ENCODE measurements at regions not wholly inside any gene's neighbourhood (a gene's known extent, or its start where the extent isn't known, plus 50 kb on each side); places are given as distances from the start of the nearest gene placed in this dataset.
"Not testable (repeated sequence)": the region's sequence is repeated elsewhere in the genome, so short reads cannot be mapped to it uniquely, and the experiment has no call there.

DNA sequence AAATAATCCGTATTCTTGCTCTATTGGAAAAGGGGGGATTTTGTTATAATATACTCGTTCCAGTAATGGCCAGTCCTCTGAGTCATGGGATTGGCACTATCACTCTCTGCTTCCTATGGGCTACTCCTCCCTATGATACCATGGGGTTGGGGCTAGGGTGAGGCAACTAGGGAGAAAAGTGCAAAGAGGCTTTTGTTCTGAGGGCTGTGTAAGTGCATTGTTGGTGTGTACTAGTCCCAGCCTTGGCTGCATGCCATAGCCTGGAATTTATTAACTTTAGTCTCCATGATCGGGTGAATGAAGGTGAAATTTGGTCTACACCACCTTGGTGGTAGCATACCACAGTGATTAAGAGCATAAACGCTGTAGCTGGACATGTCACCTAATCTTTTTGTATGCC is 247.6 kb downstream of the RPAP3 start:
- no peak overlapping the region for H3K4me3 ChIP-seq (replicated peaks; ENCODE audit: low read depth, low read length)
- peak; percentile 8 for DNase-seq (ENCODE audit: low read depth)
- TF ChIP-seq, protein P1, sequence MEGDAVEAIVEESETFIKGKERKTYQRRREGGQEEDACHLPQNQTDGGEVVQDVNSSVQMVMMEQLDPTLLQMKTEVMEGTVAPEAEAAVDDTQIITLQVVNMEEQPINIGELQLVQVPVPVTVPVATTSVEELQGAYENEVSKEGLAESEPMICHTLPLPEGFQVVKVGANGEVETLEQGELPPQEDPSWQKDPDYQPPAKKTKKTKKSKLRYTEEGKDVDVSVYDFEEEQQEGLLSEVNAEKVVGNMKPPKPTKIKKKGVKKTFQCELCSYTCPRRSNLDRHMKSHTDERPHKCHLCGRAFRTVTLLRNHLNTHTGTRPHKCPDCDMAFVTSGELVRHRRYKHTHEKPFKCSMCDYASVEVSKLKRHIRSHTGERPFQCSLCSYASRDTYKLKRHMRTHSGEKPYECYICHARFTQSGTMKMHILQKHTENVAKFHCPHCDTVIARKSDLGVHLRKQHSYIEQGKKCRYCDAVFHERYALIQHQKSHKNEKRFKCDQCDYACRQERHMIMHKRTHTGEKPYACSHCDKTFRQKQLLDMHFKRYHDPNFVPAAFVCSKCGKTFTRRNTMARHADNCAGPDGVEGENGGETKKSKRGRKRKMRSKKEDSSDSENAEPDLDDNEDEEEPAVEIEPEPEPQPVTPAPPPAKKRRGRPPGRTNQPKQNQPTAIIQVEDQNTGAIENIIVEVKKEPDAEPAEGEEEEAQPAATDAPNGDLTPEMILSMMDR (IDR thresholded peaks at IDR 0.05; ENCODE audit: low read length, missing control alignments) = no peak

DNA sequence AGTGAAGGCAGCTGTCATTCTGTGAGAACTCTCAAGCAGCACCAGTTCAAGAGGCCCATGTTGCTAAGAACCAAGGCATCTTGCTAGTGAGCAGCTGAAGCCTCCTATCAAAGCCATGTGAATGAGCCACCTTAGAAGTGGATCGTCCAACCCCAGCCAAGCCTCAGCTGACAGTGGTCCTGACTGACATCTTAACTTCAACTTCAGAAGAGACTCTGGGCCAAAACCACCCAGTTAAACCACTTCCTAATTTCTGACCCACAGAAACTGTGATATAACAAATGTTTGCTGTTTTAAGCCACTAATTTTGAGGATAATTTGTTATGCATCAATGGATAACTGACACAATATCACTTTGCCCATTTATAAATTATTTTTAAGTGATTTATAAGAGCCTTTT is 256.0 kb downstream of the RPAP3 start:
- no peak for DNase-seq (ENCODE audit: low read depth)
- TF ChIP-seq, protein P1 (IDR thresholded peaks at IDR 0.05; ENCODE audit: low read length, missing control alignments) = no peak
- H3K4me3 ChIP-seq (replicated peaks; ENCODE audit: low read depth, low read length) = no peak overlapping the region

DNA sequence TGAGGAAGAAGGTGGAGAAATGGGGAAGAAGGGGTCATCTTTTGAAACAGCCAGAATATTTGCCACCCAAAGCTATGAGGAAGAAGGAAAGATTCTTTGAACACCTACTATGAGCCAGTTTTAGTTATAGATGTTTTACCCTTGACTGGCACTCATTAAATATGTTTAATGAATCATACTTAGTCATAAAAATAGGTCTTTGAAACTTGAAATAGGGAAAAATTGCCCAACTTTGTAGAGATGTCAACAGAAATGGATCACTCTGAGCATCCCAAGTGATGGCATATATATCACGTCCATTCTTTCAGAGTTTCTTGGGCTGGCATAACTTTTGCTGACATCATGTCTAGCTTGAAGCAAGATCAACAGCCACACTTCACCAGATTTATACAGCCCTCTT is 263.5 kb downstream of the RPAP3 start:
- TF ChIP-seq, protein P1 (IDR thresholded peaks at IDR 0.05; ENCODE audit: low read length, missing control alignments) = no peak
- DNase-seq (ENCODE audit: low read depth) = no peak
- no peak overlapping the region for H3K4me3 ChIP-seq (replicated peaks; ENCODE audit: low read depth, low read length)

DNA sequence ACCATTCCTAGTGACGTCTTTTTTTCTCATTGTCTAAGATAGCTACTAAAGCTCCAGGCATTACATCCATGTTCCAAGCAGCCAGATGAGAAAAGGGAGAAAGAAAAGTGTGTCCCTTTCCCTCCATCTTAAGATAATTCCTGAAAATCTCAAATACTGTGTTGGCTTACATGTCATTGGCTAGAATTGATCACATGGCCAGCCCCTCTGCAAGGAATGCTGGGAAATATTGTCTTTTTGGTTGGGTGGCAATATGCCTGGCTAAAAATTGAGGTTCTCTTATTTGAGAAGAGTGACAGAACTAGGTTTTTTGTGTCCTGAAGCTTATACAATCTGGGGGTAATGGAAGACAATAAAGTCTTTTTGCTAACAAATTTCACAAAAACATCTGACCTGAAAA is 264.3 kb downstream of the RPAP3 start:
- TF ChIP-seq, protein P1 (IDR thresholded peaks at IDR 0.05; ENCODE audit: low read length, missing control alignments) = no peak
- no peak overlapping the region for H3K4me3 ChIP-seq (replicated peaks; ENCODE audit: low read depth, low read length)
- no peak for DNase-seq (ENCODE audit: low read depth)

DNA sequence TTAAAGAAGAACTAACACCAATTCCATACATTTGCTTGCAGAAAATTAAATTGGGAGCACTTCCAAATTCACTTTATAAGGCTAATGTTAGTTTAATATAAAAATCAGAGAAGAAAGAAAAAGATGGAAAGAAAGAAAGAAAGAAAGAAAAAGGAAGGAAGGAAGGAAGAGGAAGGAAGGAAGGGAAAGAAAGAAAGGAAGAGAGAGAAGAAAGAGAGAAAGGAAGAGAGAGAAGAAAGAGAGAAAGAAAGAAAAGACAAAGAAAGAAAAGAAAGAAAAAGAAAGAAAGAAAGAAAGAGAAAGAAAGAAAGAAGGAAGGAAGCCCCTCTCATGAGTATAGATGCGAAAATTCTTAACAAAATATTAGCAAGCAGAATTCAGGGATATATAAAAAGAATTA is 267.7 kb downstream of the RPAP3 start:
- TF ChIP-seq, protein P1 (IDR thresholded peaks at IDR 0.05; ENCODE audit: low read length, missing control alignments) = no peak
- H3K4me3 ChIP-seq (replicated peaks; ENCODE audit: low read depth, low read length) = no peak overlapping the region
- no peak for DNase-seq (ENCODE audit: low read depth)

DNA sequence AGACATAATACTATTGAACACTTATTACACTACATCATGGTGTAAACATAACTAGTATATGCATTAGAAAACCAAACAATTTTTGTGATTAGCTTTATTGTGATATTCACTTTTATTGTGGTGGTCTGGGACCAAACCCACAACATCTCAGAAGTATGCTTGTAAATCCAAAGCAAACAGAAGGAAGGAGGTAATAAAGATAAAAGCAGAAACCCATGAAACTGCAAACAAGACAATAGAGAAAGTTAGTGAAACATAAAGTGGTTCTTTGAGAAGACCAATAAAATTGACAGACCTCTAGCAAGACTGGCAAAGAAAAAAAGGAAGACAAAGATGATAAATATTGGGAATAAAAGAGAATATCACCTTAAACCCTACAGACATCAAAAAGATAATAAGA is 268.3 kb downstream of the RPAP3 start:
- H3K4me3 ChIP-seq (replicated peaks; ENCODE audit: low read depth, low read length) = no peak overlapping the region
- DNase-seq (ENCODE audit: low read depth) = no peak
- TF ChIP-seq, protein P1 (IDR thresholded peaks at IDR 0.05; ENCODE audit: low read length, missing control alignments) = no peak

DNA sequence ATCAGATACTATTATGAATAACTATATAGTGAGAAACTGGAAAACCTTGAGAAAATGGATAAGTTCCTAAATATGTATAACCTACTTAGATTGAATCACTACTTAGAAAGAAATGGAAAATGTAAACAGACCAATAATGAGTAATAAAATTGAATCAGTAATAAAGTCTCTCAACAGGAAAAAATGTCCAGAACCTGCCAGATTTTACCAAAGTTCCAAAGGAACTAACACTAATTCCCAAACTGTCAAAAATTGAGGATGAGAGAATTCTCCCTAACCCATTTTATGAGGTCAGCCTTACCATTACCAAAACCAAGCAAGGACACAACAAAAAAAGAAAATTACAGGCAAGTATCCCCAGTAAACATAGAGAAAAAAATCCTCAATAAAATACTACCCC is 272.0 kb downstream of the RPAP3 start:
- no peak for DNase-seq (ENCODE audit: low read depth)
- H3K4me3 ChIP-seq (replicated peaks; ENCODE audit: low read depth, low read length) = no peak overlapping the region
- TF ChIP-seq, protein P1 (IDR thresholded peaks at IDR 0.05; ENCODE audit: low read length, missing control alignments) = no peak

DNA sequence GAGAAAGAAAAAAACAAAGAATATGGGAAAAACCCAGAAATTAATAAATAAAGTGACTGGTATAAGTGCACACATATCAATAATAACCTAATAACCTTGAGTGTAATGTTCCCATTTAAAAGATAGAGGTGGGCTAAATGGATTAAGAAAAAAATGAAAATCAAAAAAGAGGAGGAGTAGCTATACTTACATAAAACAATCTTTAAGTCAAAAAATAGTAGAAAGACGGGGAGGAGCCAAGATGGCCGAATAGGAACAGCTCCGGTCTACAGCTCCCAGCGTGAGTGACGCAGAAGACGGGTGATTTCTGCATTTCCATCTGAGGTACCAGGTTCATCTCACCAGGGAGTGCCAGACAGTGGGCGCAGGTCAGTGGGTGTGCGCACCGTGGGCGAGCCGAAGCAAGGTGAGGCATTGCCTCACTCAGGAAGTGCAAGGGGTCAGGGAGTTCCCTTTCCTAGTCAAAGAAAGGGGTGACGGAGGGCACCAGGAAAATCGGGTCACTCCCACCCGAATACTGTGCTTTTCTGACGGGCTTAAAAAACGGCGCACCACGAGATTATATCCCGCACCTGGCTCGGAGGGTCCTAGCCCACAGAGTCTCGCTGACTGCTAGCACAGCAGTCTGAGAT is 279.0 kb downstream of the RPAP3 start:
- not testable (repeated sequence) for H3K4me3 ChIP-seq (replicated peaks; ENCODE audit: low read depth, low read length); DNase-seq (ENCODE audit: low read depth)
